ENCODE measurements at regions not wholly inside any gene's neighbourhood (a gene's known extent, or its start where the extent isn't known, plus 50 kb on each side); places are given as distances from the start of the nearest gene placed in this dataset.

DNA sequence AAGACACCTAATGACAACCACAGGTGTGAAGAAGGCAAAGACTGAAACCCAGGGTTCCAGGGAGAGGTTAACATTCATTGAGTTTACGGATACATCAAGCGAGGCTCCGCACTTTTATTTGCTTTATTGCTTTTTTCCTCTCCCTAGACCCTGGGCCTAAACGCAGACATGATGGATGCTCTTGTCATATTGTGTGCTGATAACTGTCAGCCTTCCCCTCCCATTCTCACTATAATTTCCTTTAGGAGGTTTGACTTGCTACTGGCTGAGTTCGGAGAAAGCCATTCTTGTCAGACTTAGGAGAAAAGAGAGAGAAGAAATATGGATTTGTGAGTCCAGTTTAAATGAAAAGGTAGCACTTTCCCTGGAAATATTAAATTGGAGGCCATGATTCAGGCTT lies 471.6 kb downstream of the DNAH5 start:
- TF ChIP-seq, protein P1, sequence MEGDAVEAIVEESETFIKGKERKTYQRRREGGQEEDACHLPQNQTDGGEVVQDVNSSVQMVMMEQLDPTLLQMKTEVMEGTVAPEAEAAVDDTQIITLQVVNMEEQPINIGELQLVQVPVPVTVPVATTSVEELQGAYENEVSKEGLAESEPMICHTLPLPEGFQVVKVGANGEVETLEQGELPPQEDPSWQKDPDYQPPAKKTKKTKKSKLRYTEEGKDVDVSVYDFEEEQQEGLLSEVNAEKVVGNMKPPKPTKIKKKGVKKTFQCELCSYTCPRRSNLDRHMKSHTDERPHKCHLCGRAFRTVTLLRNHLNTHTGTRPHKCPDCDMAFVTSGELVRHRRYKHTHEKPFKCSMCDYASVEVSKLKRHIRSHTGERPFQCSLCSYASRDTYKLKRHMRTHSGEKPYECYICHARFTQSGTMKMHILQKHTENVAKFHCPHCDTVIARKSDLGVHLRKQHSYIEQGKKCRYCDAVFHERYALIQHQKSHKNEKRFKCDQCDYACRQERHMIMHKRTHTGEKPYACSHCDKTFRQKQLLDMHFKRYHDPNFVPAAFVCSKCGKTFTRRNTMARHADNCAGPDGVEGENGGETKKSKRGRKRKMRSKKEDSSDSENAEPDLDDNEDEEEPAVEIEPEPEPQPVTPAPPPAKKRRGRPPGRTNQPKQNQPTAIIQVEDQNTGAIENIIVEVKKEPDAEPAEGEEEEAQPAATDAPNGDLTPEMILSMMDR (conservative IDR thresholded peaks at IDR 0.05; ENCODE audit: low read depth in 2 of 2), result no peak
- no peak for TF ChIP-seq EZH2phosphoT487 (IDR thresholded peaks at IDR 0.05; ENCODE audit: unreplicated experiment)
- TF ChIP-seq CREB1 (CRISPR knock-in tag; IDR thresholded peaks at IDR 0.05; ENCODE audit: low read depth), result no peak
- no peak for TF ChIP-seq POLR2AphosphoS5 (IDR thresholded peaks at IDR 0.05; ENCODE audit: low read depth)
- TF ChIP-seq, protein P2, sequence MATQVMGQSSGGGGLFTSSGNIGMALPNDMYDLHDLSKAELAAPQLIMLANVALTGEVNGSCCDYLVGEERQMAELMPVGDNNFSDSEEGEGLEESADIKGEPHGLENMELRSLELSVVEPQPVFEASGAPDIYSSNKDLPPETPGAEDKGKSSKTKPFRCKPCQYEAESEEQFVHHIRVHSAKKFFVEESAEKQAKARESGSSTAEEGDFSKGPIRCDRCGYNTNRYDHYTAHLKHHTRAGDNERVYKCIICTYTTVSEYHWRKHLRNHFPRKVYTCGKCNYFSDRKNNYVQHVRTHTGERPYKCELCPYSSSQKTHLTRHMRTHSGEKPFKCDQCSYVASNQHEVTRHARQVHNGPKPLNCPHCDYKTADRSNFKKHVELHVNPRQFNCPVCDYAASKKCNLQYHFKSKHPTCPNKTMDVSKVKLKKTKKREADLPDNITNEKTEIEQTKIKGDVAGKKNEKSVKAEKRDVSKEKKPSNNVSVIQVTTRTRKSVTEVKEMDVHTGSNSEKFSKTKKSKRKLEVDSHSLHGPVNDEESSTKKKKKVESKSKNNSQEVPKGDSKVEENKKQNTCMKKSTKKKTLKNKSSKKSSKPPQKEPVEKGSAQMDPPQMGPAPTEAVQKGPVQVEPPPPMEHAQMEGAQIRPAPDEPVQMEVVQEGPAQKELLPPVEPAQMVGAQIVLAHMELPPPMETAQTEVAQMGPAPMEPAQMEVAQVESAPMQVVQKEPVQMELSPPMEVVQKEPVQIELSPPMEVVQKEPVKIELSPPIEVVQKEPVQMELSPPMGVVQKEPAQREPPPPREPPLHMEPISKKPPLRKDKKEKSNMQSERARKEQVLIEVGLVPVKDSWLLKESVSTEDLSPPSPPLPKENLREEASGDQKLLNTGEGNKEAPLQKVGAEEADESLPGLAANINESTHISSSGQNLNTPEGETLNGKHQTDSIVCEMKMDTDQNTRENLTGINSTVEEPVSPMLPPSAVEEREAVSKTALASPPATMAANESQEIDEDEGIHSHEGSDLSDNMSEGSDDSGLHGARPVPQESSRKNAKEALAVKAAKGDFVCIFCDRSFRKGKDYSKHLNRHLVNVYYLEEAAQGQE (IDR thresholded peaks at IDR 0.05; ENCODE audit: unreplicated experiment), result no peak
- TF ChIP-seq EZH2 (IDR thresholded peaks at IDR 0.05; ENCODE audit: low read depth, unreplicated experiment), result no peak

Measured in GM23338 (cell line).